GM23338 (cell line): ENCODE measurements at regions not wholly inside any gene's neighbourhood (a gene's known extent, or its start where the extent isn't known, plus 50 kb on each side); places are given as distances from the start of the nearest gene placed in this dataset.

Source experiments
- ATAC-seq: fragments of 200-7000 bp; cut with Tn5 transposase; 3 replicates; pipeline ENCODE4 v1.9.1; 2020
- DNase-seq: peaks from one replicate; pipeline ENCODE4 v3.0.0-alpha.2; 2015; ENCODE audit warnings: low spot score
- H2AFZ ChIP-seq: fragments of 200-600 bp; sonication (generic); 2 replicates; pipeline ENCODE4 v1.8.0; 2016; ENCODE audit warnings: antibody characterized with exemption, mild to moderate bottlenecking, moderate library complexity
- H3F3A ChIP-seq: fragments of 200-600 bp; sonication (generic); replicated peaks from 2 replicates; pipeline ENCODE4 v1.8.0; 2017; ENCODE audit warnings: antibody characterized with exemption, mixed run types, low read depth
- H3K27ac ChIP-seq: fragments of 200-600 bp; sonication (generic); 2 replicates; pipeline ENCODE4 v1.6.1; 2016; ENCODE audit warnings: low read depth
- H3K27me3 ChIP-seq: fragments of 200-600 bp; sonication (generic); 2 replicates; pipeline ENCODE4 v1.8.0; 2016; ENCODE audit warnings: mild to moderate bottlenecking, mixed run types, moderate library complexity; ENCODE audit not compliant: insufficient read depth
- H3K36me3 ChIP-seq: fragments of 200-600 bp; sonication (generic); 2 replicates; pipeline ENCODE4 v1.8.0; 2016; ENCODE audit warnings: mild to moderate bottlenecking; ENCODE audit not compliant: insufficient read depth
- H3K4me1 ChIP-seq: fragments of 200-600 bp; sonication (generic); 2 replicates; pipeline ENCODE4 v1.8.0; 2016; ENCODE audit warnings: mild to moderate bottlenecking, moderate library complexity; ENCODE audit not compliant: insufficient read depth
- H3K4me2 ChIP-seq: fragments of 200-600 bp; sonication (generic); 2 replicates; pipeline ENCODE4 v1.7.1; 2017; ENCODE audit warnings: mixed run types
- H3K4me3 ChIP-seq: fragments of 200-600 bp; sonication (generic); 2 replicates; pipeline ENCODE4 v1.6.1; 2016; ENCODE audit warnings: mixed run types
- H3K79me2 ChIP-seq: fragments of 200-600 bp; sonication (generic); replicated peaks from 2 replicates; pipeline ENCODE4 v1.8.0; 2017; ENCODE audit warnings: mild to moderate bottlenecking; ENCODE audit not compliant: insufficient read depth
- H3K9me2 ChIP-seq: fragments of 200-600 bp; sonication (generic); 2 replicates; pipeline ENCODE4 v1.8.0; 2017; ENCODE audit not compliant: insufficient read depth
- H4K20me1 ChIP-seq: fragments of 200-600 bp; sonication (generic); replicated peaks from 2 replicates; pipeline ENCODE4 v1.8.0; 2017; ENCODE audit warnings: mild to moderate bottlenecking; ENCODE audit not compliant: insufficient read depth
- H3K27ac Mint-ChIP-seq: 2 replicates; pipeline ENCODE4 v1.8.0; 2020; ENCODE audit warnings: inconsistent platforms, mild to moderate bottlenecking, moderate library complexity, mixed read lengths
- H3K27me3 Mint-ChIP-seq: 3 replicates; pipeline ENCODE4 v1.8.0; 2022; ENCODE audit warnings: low read depth, mild to moderate bottlenecking, moderate library complexity, mixed read lengths, inconsistent platforms; ENCODE audit not compliant: insufficient read depth, poor library complexity
- H3K36me3 Mint-ChIP-seq: 3 replicates; pipeline ENCODE4 v1.8.0; 2021; ENCODE audit warnings: low read depth, mild to moderate bottlenecking, inconsistent platforms, moderate library complexity, mixed read lengths
- H3K4me1 Mint-ChIP-seq: 3 replicates; pipeline ENCODE4 v1.8.0; 2020; ENCODE audit warnings: mild to moderate bottlenecking, inconsistent platforms, mixed read lengths
- H3K4me3 Mint-ChIP-seq: 3 replicates; pipeline ENCODE4 v1.8.0; 2021; ENCODE audit warnings: moderate library complexity, mild to moderate bottlenecking, inconsistent platforms, mixed read lengths
- H3K9me3 Mint-ChIP-seq: 3 replicates; pipeline ENCODE4 v1.8.0; 2020; ENCODE audit warnings: moderate library complexity, mild to moderate bottlenecking, inconsistent platforms, mixed read lengths
- JUNB ChIP-seq: IDR thresholded peaks from one replicate; pipeline ENCODE4 v1.6.1; 2016; ENCODE audit warnings: antibody characterized with exemption; ENCODE audit not compliant: unreplicated experiment
- NANOG ChIP-seq: IDR thresholded peaks from 2 replicates; pipeline ENCODE4 v1.6.1; 2016; ENCODE audit warnings: antibody characterized with exemption, borderline replicate concordance
- POLR2AphosphoS5 ChIP-seq: IDR thresholded peaks from 2 replicates; pipeline ENCODE4 v1.6.1; 2016; ENCODE audit warnings: antibody characterized with exemption, low read depth
- ZNF114 ChIP-seq: fragments of 250-450 bp; sonication (Bioruptor Pico); IDR thresholded peaks from 2 replicates; pipeline ENCODE4 v1.5.0; 2020; ENCODE audit warnings: mild to moderate bottlenecking, moderate library complexity
- TF ChIP-seq, protein P1 (sequence below): fragments of 250-450 bp; sonication (Bioruptor Pico); IDR thresholded peaks from 2 replicates; pipeline ENCODE4 v1.5.0; 2020; ENCODE audit warnings: mild to moderate bottlenecking, moderate library complexity
- TF ChIP-seq, protein P2 (sequence below), 2 experiments: fragments of 200-600 bp in 1 of 2; sonication (generic) in 1 of 2; conservative IDR thresholded peaks; 2 replicates each; pipeline versions ENCODE4 v1.5.1 to v1.6.1; 2016 to 2017; ENCODE audit warnings: antibody characterized with exemption in 2 of 2, low read depth in 2 of 2, mild to moderate bottlenecking in 2 of 2, moderate library complexity in 1 of 2

DNA sequence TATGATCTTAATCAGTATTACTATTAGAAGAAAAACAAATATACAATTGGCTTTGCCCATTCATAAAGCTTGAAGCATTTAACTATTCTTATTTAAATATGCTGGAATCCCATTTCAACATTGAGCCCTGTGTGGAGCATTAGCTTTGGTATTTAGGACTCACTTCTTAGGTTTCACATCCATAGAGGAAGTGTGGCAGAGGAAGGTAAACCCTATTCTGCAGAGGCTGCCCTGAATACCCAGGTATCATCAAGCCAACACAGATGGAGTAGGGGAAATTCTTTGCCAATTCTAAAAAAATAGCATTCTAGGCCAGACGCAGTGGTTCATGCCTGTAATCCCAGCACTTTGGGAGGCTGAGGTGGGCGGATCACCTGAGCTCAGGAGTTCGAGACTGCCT is 361.5 kb downstream of the FIGN start (continued):
- TF ChIP-seq, protein P1, sequence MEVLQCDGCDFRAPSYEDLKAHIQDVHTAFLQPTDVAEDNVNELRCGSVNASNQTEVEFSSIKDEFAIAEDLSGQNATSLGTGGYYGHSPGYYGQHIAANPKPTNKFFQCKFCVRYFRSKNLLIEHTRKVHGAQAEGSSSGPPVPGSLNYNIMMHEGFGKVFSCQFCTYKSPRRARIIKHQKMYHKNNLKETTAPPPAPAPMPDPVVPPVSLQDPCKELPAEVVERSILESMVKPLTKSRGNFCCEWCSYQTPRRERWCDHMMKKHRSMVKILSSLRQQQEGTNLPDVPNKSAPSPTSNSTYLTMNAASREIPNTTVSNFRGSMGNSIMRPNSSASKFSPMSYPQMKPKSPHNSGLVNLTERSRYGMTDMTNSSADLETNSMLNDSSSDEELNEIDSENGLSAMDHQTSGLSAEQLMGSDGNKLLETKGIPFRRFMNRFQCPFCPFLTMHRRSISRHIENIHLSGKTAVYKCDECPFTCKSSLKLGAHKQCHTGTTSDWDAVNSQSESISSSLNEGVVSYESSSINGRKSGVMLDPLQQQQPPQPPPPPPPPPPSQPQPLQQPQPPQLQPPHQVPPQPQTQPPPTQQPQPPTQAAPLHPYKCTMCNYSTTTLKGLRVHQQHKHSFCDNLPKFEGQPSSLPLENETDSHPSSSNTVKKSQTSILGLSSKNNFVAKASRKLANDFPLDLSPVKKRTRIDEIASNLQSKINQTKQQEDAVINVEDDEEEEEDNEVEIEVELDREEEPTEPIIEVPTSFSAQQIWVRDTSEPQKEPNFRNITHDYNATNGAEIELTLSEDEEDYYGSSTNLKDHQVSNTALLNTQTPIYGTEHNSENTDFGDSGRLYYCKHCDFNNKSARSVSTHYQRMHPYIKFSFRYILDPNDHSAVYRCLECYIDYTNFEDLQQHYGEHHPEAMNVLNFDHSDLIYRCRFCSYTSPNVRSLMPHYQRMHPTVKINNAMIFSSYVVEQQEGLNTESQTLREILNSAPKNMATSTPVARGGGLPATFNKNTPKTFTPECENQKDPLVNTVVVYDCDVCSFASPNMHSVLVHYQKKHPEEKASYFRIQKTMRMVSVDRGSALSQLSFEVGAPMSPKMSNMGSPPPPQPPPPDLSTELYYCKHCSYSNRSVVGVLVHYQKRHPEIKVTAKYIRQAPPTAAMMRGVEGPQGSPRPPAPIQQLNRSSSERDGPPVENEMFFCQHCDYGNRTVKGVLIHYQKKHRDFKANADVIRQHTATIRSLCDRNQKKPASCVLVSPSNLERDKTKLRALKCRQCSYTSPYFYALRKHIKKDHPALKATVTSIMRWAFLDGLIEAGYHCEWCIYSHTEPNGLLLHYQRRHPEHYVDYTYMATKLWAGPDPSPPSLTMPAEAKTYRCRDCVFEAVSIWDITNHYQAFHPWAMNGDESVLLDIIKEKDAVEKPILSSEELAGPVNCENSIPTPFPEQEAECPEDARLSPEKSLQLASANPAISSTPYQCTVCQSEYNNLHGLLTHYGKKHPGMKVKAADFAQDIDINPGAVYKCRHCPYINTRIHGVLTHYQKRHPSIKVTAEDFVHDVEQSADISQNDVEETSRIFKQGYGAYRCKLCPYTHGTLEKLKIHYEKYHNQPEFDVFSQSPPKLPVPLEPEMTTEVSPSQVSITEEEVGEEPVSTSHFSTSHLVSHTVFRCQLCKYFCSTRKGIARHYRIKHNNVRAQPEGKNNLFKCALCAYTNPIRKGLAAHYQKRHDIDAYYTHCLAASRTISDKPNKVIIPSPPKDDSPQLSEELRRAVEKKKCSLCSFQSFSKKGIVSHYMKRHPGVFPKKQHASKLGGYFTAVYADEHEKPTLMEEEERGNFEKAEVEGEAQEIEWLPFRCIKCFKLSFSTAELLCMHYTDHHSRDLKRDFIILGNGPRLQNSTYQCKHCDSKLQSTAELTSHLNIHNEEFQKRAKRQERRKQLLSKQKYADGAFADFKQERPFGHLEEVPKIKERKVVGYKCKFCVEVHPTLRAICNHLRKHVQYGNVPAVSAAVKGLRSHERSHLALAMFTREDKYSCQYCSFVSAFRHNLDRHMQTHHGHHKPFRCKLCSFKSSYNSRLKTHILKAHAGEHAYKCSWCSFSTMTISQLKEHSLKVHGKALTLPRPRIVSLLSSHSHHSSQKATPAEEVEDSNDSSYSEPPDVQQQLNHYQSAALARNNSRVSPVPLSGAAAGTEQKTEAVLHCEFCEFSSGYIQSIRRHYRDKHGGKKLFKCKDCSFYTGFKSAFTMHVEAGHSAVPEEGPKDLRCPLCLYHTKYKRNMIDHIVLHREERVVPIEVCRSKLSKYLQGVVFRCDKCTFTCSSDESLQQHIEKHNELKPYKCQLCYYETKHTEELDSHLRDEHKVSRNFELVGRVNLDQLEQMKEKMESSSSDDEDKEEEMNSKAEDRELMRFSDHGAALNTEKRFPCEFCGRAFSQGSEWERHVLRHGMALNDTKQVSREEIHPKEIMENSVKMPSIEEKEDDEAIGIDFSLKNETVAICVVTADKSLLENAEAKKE (CRISPR knock-in tag): no peak
- TF ChIP-seq NANOG (no peak), ZNF114 (CRISPR knock-in tag) (no peak)
- TF ChIP-seq, protein P2, sequence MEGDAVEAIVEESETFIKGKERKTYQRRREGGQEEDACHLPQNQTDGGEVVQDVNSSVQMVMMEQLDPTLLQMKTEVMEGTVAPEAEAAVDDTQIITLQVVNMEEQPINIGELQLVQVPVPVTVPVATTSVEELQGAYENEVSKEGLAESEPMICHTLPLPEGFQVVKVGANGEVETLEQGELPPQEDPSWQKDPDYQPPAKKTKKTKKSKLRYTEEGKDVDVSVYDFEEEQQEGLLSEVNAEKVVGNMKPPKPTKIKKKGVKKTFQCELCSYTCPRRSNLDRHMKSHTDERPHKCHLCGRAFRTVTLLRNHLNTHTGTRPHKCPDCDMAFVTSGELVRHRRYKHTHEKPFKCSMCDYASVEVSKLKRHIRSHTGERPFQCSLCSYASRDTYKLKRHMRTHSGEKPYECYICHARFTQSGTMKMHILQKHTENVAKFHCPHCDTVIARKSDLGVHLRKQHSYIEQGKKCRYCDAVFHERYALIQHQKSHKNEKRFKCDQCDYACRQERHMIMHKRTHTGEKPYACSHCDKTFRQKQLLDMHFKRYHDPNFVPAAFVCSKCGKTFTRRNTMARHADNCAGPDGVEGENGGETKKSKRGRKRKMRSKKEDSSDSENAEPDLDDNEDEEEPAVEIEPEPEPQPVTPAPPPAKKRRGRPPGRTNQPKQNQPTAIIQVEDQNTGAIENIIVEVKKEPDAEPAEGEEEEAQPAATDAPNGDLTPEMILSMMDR (conservative IDR thresholded peaks at IDR 0.05; ENCODE audit: low read depth in 2 of 2): no peak

DNA sequence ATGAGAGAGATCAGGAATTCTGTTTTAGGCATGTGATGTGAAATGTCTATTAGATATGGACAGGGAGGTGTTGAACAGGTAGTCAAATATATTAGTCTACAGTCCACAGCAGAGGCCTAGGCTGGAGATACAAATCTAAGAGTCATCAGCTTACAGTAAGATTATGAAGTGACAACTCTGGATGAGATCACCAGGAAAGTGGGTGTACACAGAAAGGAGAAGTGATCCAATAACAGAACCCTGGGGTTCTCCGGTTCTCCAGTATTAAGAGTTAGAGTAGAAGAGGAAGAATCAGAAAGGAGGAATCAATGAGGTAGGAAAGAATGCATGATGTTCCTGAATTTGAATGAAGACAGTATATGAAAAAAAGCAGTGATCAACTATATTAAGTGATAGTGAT is 362.3 kb downstream of the FIGN start:
- H3K27ac ChIP-seq: no peak overlapping the region
- TF ChIP-seq JUNB: no peak
- no peak for TF ChIP-seq POLR2AphosphoS5
- TF ChIP-seq, protein P1 (CRISPR knock-in tag): no peak
- no peaks in the 10 kb centered on the region for H3F3A ChIP-seq
- no peaks in the 10 kb centered on the region for H4K20me1 ChIP-seq
- peaks cover 8% of the 10 kb centered on the region; the same call in 1 of the 2 replicates for H3K4me1 ChIP-seq
- no peak overlapping the region for H3K4me2 ChIP-seq
- no peaks in the 10 kb centered on the region for H3K79me2 ChIP-seq
- Mint-ChIP-seq H3K36me3 (no peaks in the 10 kb centered on the region), H3K4me1 (peaks cover 2% of the 10 kb centered on the region; the same call in 2 of the 3 replicates), H3K4me3 (no peak overlapping the region), H3K27me3 (no peaks in the 10 kb centered on the region), H3K9me3 (no peaks in the 10 kb centered on the region), H3K27ac (no peak overlapping the region)
- DNase-seq (no peak), ATAC-seq (no peak)
- no peak overlapping the region for H3K4me3 ChIP-seq
- H2AFZ ChIP-seq: no peak overlapping the region
- no peaks in the 10 kb centered on the region for H3K36me3 ChIP-seq
- no peaks in the 10 kb centered on the region for H3K9me2 ChIP-seq
- H3K27me3 ChIP-seq: no peaks in the 10 kb centered on the region
